Ovary (tissue), 3 donors: ENCODE measurements at regions not wholly inside any gene's neighbourhood (a gene's known extent, or its start where the extent isn't known, plus 50 kb on each side); places are given as distances from the start of the nearest gene placed in this dataset.

Source experiments
- CTCF ChIP-seq, 3 donors: fragments of 450-650 bp in 2 of 3; fragments of 200-600 bp in 1 of 3; IDR thresholded peaks; one replicate each; pipeline versions ENCODE4 v1.5.1 to v1.8.0; 2016 to 2022; ENCODE audit warnings: antibody characterized with exemption in 3 of 3, mild to moderate bottlenecking in 1 of 3
- EP300 ChIP-seq: sonication (generic); formaldehyde crosslinking; IDR thresholded peaks from one replicate; pipeline ENCODE4 v1.6.1; 2017; ENCODE audit warnings: antibody characterized with exemption
- donor health status: DM: no; HTN: no; CAD: no.

GRCh38 chr1:60922304-60922703 lies 160.1 kb upstream of the NFIA start:
- no peak for TF ChIP-seq EP300
- no peak for TF ChIP-seq CTCF (IDR thresholded peaks at IDR 0.05)
